Activated effector memory CD4-positive, alpha-beta T cell treated with Interleukin-2 at 50 U/mL for 16 hours (primary cell): ENCODE measurements at regions not wholly inside any gene's neighbourhood (a gene's known extent, or its start where the extent isn't known, plus 50 kb on each side); places are given as distances from the start of the nearest gene placed in this dataset.
"Not testable (repeated sequence)": the region's sequence is repeated elsewhere in the genome, so short reads cannot be mapped to it uniquely, and the experiment has no call there.

Experiments
- DNase-seq: peaks from one replicate; pipeline ENCODE4 v3.0.0-alpha.2; 2020

GRCh38 chr7:149995369-149996026 lies 121.7 kb downstream of the ATP6V0E2 start:
- DNase-seq: not testable (repeated sequence)

GRCh38 chr7:150000780-150001599 lies 127.2 kb downstream of the ATP6V0E2 start:
- not testable (repeated sequence) for DNase-seq

- DNase-seq: no peak
Observed at GRCh38 chr7:150003304-150003810, 129.6 kb downstream of the ATP6V0E2 start.

- not testable (repeated sequence) for DNase-seq
Observed at GRCh38 chr7:150003973-150004372, 130.2 kb downstream of the ATP6V0E2 start.

GRCh38 chr7:150004843-150005242 lies 131.1 kb downstream of the ATP6V0E2 start:
- not testable (repeated sequence) for DNase-seq

GRCh38 chr7:150009620-150010303 lies 136.0 kb downstream of the ATP6V0E2 start:
- DNase-seq: not testable (repeated sequence)

GRCh38 chr7:150016651-150017189 lies 143.0 kb downstream of the ATP6V0E2 start:
- DNase-seq: not testable (repeated sequence)

GRCh38 chr7:150020210-150020609 lies 146.4 kb downstream of the ATP6V0E2 start:
- not testable (repeated sequence) for DNase-seq

- not testable (repeated sequence) for DNase-seq
Observed at GRCh38 chr7:150024550-150025490, 151.1 kb downstream of the ATP6V0E2 start.

GRCh38 chr7:150025802-150026201 lies 152.0 kb downstream of the ATP6V0E2 start:
- DNase-seq: not testable (repeated sequence)

- not testable (repeated sequence) for DNase-seq
Observed at GRCh38 chr7:150028344-150029012, 154.7 kb downstream of the ATP6V0E2 start.

GRCh38 chr7:150029013-150029389 lies 155.2 kb downstream of the ATP6V0E2 start:
- not testable (repeated sequence) for DNase-seq

- not testable (repeated sequence) for DNase-seq
Observed at GRCh38 chr7:150031733-150032132, 158.0 kb downstream of the ATP6V0E2 start.

GRCh38 chr7:150033711-150034110 lies 159.9 kb downstream of the ATP6V0E2 start:
- DNase-seq: not testable (repeated sequence)

- DNase-seq: not testable (repeated sequence)
Observed at GRCh38 chr7:150035769-150036168, 162.0 kb downstream of the ATP6V0E2 start.

- not testable (repeated sequence) for DNase-seq
Observed at GRCh38 chr7:150039061-150039460, 165.3 kb downstream of the ATP6V0E2 start.

GRCh38 chr7:150042281-150042680 lies 168.5 kb downstream of the ATP6V0E2 start:
- DNase-seq: not testable (repeated sequence)

- DNase-seq: peak; percentile 4
Observed at GRCh38 chr7:150044771-150045170, 171.0 kb downstream of the ATP6V0E2 start.

GRCh38 chr7:150045596-150045995 lies 171.8 kb downstream of the ATP6V0E2 start:
- DNase-seq: not testable (repeated sequence)

- DNase-seq: not testable (repeated sequence)
Observed at GRCh38 chr7:150046290-150047194, 172.8 kb downstream of the ATP6V0E2 start.
